ENCODE measurements at regions not wholly inside any gene's neighbourhood (a gene's known extent, or its start where the extent isn't known, plus 50 kb on each side); places are given as distances from the start of the nearest gene placed in this dataset.

GRCh38 chr4:170162416-170162815, 72.7 kb upstream of the AADAT start:
- TF ChIP-seq CTCF (IDR thresholded peaks at IDR 0.05) (no peak), POLR2A (IDR thresholded peaks at IDR 0.05) (no peak)

All from right lobe of liver (tissue), 4 donors.